HCT116 (cell line): ENCODE measurements at regions not wholly inside any gene's neighbourhood (a gene's known extent, or its start where the extent isn't known, plus 50 kb on each side); places are given as distances from the start of the nearest gene placed in this dataset.

ENCODE experiments used
- ATAC-seq: fragments of 200-7000 bp; cut with Tn5 transposase; 2 replicates; pipeline ENCODE4 v1.9.1; 2020; ENCODE audit warnings: mild to moderate bottlenecking, moderate library complexity
- BruUV-seq: library from RNA; stranded (reverse); fragments of 400-500 nt; replicated peaks from 2 replicates; lab custom pipeline; 2021; lab: Mats Ljungman, UMichigan
- CTCF ChIA-PET: fragments of 300-600 bp; sonication (Branson Sonifier 250); formaldehyde crosslinking; loops from one replicate; lab custom pipeline; 2021; ENCODE audit warnings: antibody characterized with exemption; lab: Charles Lee
- POLR2A ChIA-PET: fragments of 300-600, 350-600 bp; sonication (Branson Sonifier 250); formaldehyde crosslinking; loops from one replicate; lab custom pipeline; 2021; ENCODE audit warnings: antibody characterized with exemption; lab: Charles Lee
- RAD21 ChIA-PET, 2 experiments: fragments of 300-600 bp; sonication (Branson Sonifier 250); formaldehyde crosslinking; loops; one replicate each; lab custom pipeline; 2023; ENCODE audit warnings: low total read pairs in 2 of 2; ENCODE audit not compliant: uncharacterized antibody in 2 of 2, unreplicated experiment in 2 of 2, low non-redundant PET in 1 of 2; lab: Charles Lee
- DNase-seq: peaks from one replicate; pipeline ENCODE4 v3.0.0-alpha.2; 2010; ENCODE audit warnings: low read depth, low spot score
- H2AFZ ChIP-seq: fragments of 200-600 bp; shearing (Covaris generic), sonication (generic); 2 replicates; pipeline ENCODE4 v1.6.1; 2017; ENCODE audit warnings: low read depth, mixed run types, mixed read lengths, antibody characterized with exemption, low read length; ENCODE audit not compliant: poor library complexity, severe bottlenecking
- H3K27ac ChIP-seq: 2 replicates; pipeline ENCODE4 v1.5.1; 2012; ENCODE audit warnings: low read depth, low read length
- H3K27me3 ChIP-seq: fragments of 200-600 bp; sonication (generic); 2 replicates; pipeline ENCODE4 v1.6.1; 2016; ENCODE audit warnings: mixed run types, low read length, mixed read lengths; ENCODE audit not compliant: insufficient read depth
- H3K36me3 ChIP-seq, 2 experiments: fragments of 200-500 bp in 1 of 2; fragments of 200-600 bp in 1 of 2; sonication (Bioruptor generic) in 1 of 2; sonication (generic) in 1 of 2; 2 replicates each; pipeline versions ENCODE4 v1.5.1 to v1.6.1; 2014 to 2016; ENCODE audit warnings: low read length in 2 of 2, inconsistent platforms in 1 of 2, mixed read lengths in 1 of 2, mixed run types in 1 of 2; ENCODE audit not compliant: insufficient read depth in 2 of 2, control insufficient read depth in 1 of 2
- H3K4me1 ChIP-seq, 2 experiments: fragments of 200-600 bp in 1 of 2; sonication (generic) in 1 of 2; 2 replicates each; pipeline versions ENCODE4 v1.5.1 to v1.6.1; 2012 to 2017; ENCODE audit warnings: low read length in 2 of 2, inconsistent platforms in 1 of 2, mild to moderate bottlenecking in 1 of 2, mixed read lengths in 1 of 2, mixed run types in 1 of 2, moderate library complexity in 1 of 2; ENCODE audit not compliant: insufficient read depth in 2 of 2, control insufficient read depth in 1 of 2
- H3K4me2 ChIP-seq: fragments of 200-600 bp; sonication (generic); 2 replicates; pipeline ENCODE4 v1.6.1; 2017; ENCODE audit warnings: mixed run types, low read length, mixed read lengths
- H3K4me3 ChIP-seq, 2 experiments: fragments of 200-600 bp in 1 of 2; sonication (generic) in 1 of 2; replicated peaks in 1 of 2; 2 replicates each; pipeline ENCODE4 v1.5.1; 2011 to 2016; ENCODE audit warnings: low read length in 2 of 2, control low read depth in 1 of 2, low read depth in 1 of 2, mild to moderate bottlenecking in 1 of 2, mixed read lengths in 1 of 2, mixed run types in 1 of 2
- H3K79me2 ChIP-seq: fragments of 200-600 bp; sonication (generic); 2 replicates; pipeline ENCODE4 v1.6.1; 2017; ENCODE audit warnings: mild to moderate bottlenecking, mixed run types, low read length, moderate library complexity, mixed read lengths; ENCODE audit not compliant: insufficient read depth
- H3K9ac ChIP-seq: fragments of 200-600 bp; sonication (generic); 2 replicates; pipeline ENCODE4 v1.6.1; 2016; ENCODE audit warnings: low read length, mixed read lengths
- H3K9me2 ChIP-seq: fragments of 200-600 bp; sonication (generic), shearing (Covaris generic); 2 replicates; pipeline ENCODE4 v1.6.1; 2017; ENCODE audit warnings: mixed run types, mild to moderate bottlenecking, moderate library complexity; ENCODE audit not compliant: insufficient read depth
- H3K9me3 ChIP-seq, 2 experiments: fragments of 200-500 bp in 1 of 2; fragments of 200-600 bp in 1 of 2; sonication (Bioruptor generic) in 1 of 2; sonication (generic) in 1 of 2; 2 replicates each; pipeline ENCODE4 v1.6.1; 2014 to 2017; ENCODE audit warnings: low read length in 2 of 2, mixed read lengths in 2 of 2, inconsistent platforms in 1 of 2, low read depth in 1 of 2, mild to moderate bottlenecking in 1 of 2, mixed run types in 1 of 2, moderate library complexity in 1 of 2; ENCODE audit not compliant: control insufficient read depth in 1 of 2, insufficient read depth in 1 of 2
- H4K20me1 ChIP-seq: fragments of 200-600 bp; sonication (generic), shearing (Covaris generic); 2 replicates; pipeline ENCODE4 v1.6.1; 2017; ENCODE audit warnings: mixed run types, mild to moderate bottlenecking, moderate library complexity; ENCODE audit not compliant: insufficient read depth
- CBX3 ChIP-seq: IDR thresholded peaks from 2 replicates; pipeline ENCODE4 v1.6.1; 2012; ENCODE audit warnings: low read depth
- ELF1 ChIP-seq: IDR thresholded peaks from 2 replicates; pipeline ENCODE4 v1.6.1; 2012; ENCODE audit warnings: low read depth, borderline replicate concordance
- EZH2 ChIP-seq: fragments of 200-600 bp; sonication (generic); IDR thresholded peaks from 2 replicates; pipeline ENCODE4 v1.6.1; 2017; ENCODE audit warnings: antibody characterized with exemption, mixed run types
- EZH2phosphoT487 ChIP-seq: fragments of 200-600 bp; IDR thresholded peaks from 2 replicates; pipeline ENCODE4 v1.6.1; 2018; ENCODE audit warnings: antibody characterized with exemption, borderline replicate concordance
- JUND ChIP-seq: IDR thresholded peaks from 2 replicates; pipeline ENCODE4 v1.6.1; 2012
- POLR2AphosphoS5 ChIP-seq: IDR thresholded peaks from 2 replicates; pipeline ENCODE4 v1.6.1; 2011; ENCODE audit warnings: mild to moderate bottlenecking, low read depth, low read length, moderate library complexity
- REST ChIP-seq: IDR thresholded peaks from 2 replicates; pipeline ENCODE4 v1.6.1; 2012; ENCODE audit warnings: low read depth
- SRF ChIP-seq: IDR thresholded peaks from 2 replicates; pipeline ENCODE4 v1.6.1; 2012; ENCODE audit warnings: low read depth
- YY1 ChIP-seq: IDR thresholded peaks from 2 replicates; pipeline ENCODE4 v1.6.1; 2011; ENCODE audit warnings: low read length, low read depth, moderate library complexity, mild to moderate bottlenecking; ENCODE audit not compliant: insufficient replicate concordance; ENCODE audit errors: extremely low read depth
- ZBTB33 ChIP-seq: IDR thresholded peaks from 2 replicates; pipeline ENCODE4 v1.6.1; 2011; ENCODE audit warnings: mild to moderate bottlenecking, low read length, moderate library complexity; ENCODE audit not compliant: insufficient replicate concordance; ENCODE audit errors: extremely low read depth
- ZFX ChIP-seq: fragments of 450-650 bp; IDR thresholded peaks from 2 replicates; pipeline ENCODE4 v1.6.1; 2017
- intact Hi-C: fragments of 100-400 bp; cut with micrococcal nuclease; formaldehyde crosslinking; loops from 2 replicates; pipeline ENCODE4 v1.10.0; 2022
- TF ChIP-seq, protein P1 (sequence below): IDR thresholded peaks from 2 replicates; pipeline ENCODE4 v1.6.1; 2012

DNA sequence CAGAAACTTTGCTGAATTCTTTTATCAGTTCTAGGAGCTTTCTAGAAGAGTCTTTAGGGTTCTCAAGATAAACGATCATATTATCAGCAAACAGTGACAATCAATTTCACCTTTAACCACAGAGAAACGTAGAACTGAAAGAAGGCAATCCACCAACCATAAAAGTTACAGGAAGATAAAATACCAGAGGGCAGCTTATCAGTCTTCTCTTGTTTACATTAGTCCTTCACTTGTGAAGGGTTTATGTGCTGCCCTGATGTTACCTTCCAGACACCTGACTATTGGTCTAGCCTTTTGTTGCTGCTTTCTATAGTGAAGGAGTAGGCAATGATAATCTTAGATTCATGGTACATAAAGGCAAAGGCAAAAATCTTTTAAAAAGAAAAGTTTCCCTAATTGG is 73.2 kb upstream of the EFCAB3 start:
- H3K79me2 ChIP-seq: no peaks in the 10 kb centered on the region
- H3K9me3 ChIP-seq: no peaks in the 10 kb centered on the region
- no peak overlapping the region for H3K9ac ChIP-seq
- no peak overlapping the region for H3K4me3 ChIP-seq
- DNase-seq (no peak), ATAC-seq (no peak)
- no peaks in the 10 kb centered on the region; the same call in 1 of the 2 replicates for H3K9me2 ChIP-seq
- CTCF ChIA-PET: no interaction called here
- H2AFZ ChIP-seq: no peak overlapping the region
- H3K4me1 ChIP-seq: no peaks in the 10 kb centered on the region
- TF ChIP-seq POLR2AphosphoS5 (no peak), REST (no peak), EZH2 (no peak), EZH2phosphoT487 (no peak), ELF1 (no peak), ZBTB33 (no peak), CBX3 (no peak), ZFX (no peak), YY1 (no peak), JUND (no peak), SRF (no peak)
- TF ChIP-seq, protein P1, sequence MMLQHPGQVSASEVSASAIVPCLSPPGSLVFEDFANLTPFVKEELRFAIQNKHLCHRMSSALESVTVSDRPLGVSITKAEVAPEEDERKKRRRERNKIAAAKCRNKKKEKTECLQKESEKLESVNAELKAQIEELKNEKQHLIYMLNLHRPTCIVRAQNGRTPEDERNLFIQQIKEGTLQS: no peak
- H3K27ac ChIP-seq: no peak overlapping the region
- intact Hi-C loops: loop anchor here (10.0 kb wide), 1 partner anchor 72 kb away; no protein-coding TSS in a partner anchor
- RAD21 ChIA-PET: no interaction called here
- POLR2A ChIA-PET: no interaction called here
- BruUV-seq: no TSS peak
- no peaks in the 10 kb centered on the region for H4K20me1 ChIP-seq
- H3K4me2 ChIP-seq: no peak overlapping the region
- no peaks in the 10 kb centered on the region for H3K27me3 ChIP-seq
- no peaks in the 10 kb centered on the region for H3K36me3 ChIP-seq
